Stimulated activated effector memory CD8-positive, alpha-beta T cell treated with anti-CD3 and anti-CD28 coated beads, Interleukin-12 subunit alpha, Interleukin-12 subunit beta, amount 100 ng/mL, for 72 hours (primary cell): ENCODE measurements at regions not wholly inside any gene's neighbourhood (a gene's known extent, or its start where the extent isn't known, plus 50 kb on each side); places are given as distances from the start of the nearest gene placed in this dataset.
"Not testable (repeated sequence)": the region's sequence is repeated elsewhere in the genome, so short reads cannot be mapped to it uniquely, and the experiment has no call there.

Experiments used
- ATAC-seq: fragments of 150-1000 bp; cut with Tn5 transposase; 2 replicates; pipeline ENCODE4 v1.10.0; 2021
- DNase-seq, 2 donors: peaks; one replicate each; pipeline ENCODE4 v3.0.0; 2021 to 2022; ENCODE audit warnings: low spot score in 2 of 2
- H3K27ac Mint-ChIP-seq: one replicate; pipeline ENCODE4 v1.8.0; 2022; ENCODE audit warnings: mild to moderate bottlenecking, mixed read lengths
- H3K36me3 Mint-ChIP-seq: one replicate; pipeline ENCODE4 v1.8.0; 2022; ENCODE audit warnings: mild to moderate bottlenecking, mixed read lengths
- H3K4me1 Mint-ChIP-seq: one replicate; pipeline ENCODE4 v1.8.0; 2022; ENCODE audit warnings: mixed read lengths
- H3K4me3 Mint-ChIP-seq: one replicate; pipeline ENCODE4 v1.8.0; 2022; ENCODE audit warnings: mild to moderate bottlenecking, mixed read lengths
- H3K9me3 Mint-ChIP-seq: one replicate; pipeline ENCODE4 v1.8.0; 2022; ENCODE audit warnings: mixed read lengths

DNA sequence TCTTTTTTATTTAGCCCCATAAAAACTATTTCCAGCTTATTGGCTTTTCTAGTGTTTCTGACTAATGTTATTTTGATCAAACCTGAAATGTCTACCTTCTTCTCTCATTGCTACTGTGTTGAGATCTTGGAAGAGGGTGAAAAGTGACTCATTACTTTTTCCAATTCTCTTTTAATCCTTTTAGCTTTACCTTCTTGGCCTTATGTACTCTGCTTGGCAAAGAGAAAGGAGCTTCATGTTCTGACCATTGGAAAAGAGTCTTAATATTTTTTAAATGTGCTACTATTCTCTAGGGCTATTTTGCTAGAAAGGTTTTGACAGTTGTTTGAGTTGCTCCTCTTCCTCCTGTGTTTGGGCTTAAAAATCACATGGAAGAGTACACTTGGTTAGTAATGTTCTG, 97.8 kb upstream of the CHODL start:
- DNase-seq (no peak), ATAC-seq (no peak)
- peaks cover 7% of the 10 kb centered on the region for H3K4me1 Mint-ChIP-seq
- no peak overlapping the region for H3K4me3 Mint-ChIP-seq
- H3K27ac Mint-ChIP-seq, result peak overlapping the region; percentile 19
- peaks cover 4% of the 10 kb centered on the region for H3K9me3 Mint-ChIP-seq
- no peaks in the 10 kb centered on the region for H3K36me3 Mint-ChIP-seq

DNA sequence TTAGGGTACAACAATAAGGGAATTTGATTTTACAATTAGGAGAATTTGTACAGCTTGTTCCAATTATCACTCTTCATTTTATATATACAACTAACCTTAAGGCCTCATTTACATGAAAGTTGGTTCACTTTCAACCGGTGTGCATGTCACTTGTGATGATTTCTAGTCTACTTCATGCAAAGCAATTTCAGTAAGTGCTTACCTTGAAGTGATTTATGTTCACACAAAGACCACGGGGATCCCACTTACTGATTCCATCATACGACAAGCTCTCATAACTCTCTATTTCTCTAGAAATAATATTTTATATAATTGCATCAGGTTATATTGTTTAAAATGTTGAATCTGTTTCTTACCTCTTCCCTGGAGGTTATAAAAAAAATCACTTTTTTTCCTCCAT, 100.3 kb upstream of the CHODL start:
- Mint-ChIP-seq H3K36me3 (no peaks in the 10 kb centered on the region), H3K27ac (no peak overlapping the region)
- ATAC-seq, result no peak

DNA sequence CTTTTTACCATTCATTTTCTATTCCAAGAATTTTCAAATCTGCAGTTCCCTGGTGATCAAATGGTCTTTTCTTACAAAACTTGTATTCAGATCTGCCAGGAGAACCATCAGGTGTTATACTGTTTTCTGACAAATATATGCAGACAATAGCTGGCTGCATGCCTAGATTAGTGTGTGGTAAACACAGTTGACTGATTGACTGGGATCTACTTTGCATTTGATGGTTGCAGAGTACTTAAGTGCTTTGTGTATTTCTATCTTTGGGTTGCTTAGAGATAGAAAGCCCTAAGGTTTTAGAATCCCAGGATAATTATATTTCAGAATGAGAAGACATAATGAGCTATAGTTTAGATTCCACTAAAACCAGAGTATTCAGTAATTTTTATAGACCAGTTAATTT, 102.0 kb upstream of the CHODL start:
- Mint-ChIP-seq H3K4me1 (no peaks in the 10 kb centered on the region), H3K4me3 (no peak overlapping the region), H3K27ac (no peak overlapping the region), H3K36me3 (no peaks in the 10 kb centered on the region), H3K9me3 (peaks cover 4% of the 10 kb centered on the region)
- DNase-seq (no peak), ATAC-seq (no peak)

More for the DNA sequence above, 100.3 kb upstream of the CHODL start:
- DNase-seq, result no peak
- Mint-ChIP-seq H3K4me3 (no peak overlapping the region), H3K9me3 (peaks cover 4% of the 10 kb centered on the region), H3K4me1 (no peaks in the 10 kb centered on the region)

DNA sequence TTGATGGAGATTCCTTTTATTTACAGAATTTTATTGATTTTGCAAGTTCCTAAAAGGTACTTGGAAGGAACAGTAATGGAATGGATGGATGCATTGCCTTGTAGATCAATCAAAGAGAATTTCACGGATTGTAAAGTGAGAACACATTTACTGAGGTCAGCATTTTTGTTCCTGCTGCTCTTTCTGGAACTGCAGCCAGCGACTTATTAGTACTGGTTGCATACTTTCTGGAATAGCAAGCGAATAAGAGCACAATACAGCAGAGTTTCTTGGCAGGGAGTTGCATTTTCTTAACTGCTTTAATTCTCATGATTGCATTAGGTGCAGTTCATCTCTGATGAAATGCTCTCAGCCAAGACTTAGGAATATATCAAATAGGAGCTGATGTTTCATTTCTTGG, 106.1 kb upstream of the CHODL start:
- DNase-seq (no peak), ATAC-seq (no peak)
- no peaks in the 10 kb centered on the region for H3K4me1 Mint-ChIP-seq
- H3K36me3 Mint-ChIP-seq, result no peaks in the 10 kb centered on the region
- no peaks in the 10 kb centered on the region for H3K9me3 Mint-ChIP-seq
- no peak overlapping the region for H3K27ac Mint-ChIP-seq
- H3K4me3 Mint-ChIP-seq, result no peak overlapping the region

DNA sequence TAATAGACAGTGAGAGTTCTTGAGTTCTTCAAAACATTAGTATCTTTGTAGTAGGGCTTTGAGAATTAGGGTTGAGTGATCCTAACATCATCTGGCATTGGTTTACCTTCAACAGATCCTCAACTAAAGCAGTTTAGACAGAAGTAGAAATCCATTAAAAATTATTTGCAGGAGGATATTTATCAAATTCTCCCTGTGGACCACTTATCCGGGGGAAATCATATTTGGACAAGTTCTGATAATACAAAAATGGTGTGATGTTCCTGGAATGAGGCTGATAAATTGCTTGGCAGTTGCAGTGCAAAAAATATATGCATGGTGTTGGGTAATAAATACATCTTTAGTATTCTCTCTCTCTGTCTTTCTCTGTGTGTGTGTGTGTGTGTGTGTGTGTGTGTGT, 115.1 kb upstream of the CHODL start:
- ATAC-seq, result no peak
- Mint-ChIP-seq H3K9me3 (no peaks in the 10 kb centered on the region), H3K27ac (no peak overlapping the region), H3K4me3 (no peak overlapping the region), H3K36me3 (no peaks in the 10 kb centered on the region), H3K4me1 (no peaks in the 10 kb centered on the region)
- DNase-seq, result no peak

DNA sequence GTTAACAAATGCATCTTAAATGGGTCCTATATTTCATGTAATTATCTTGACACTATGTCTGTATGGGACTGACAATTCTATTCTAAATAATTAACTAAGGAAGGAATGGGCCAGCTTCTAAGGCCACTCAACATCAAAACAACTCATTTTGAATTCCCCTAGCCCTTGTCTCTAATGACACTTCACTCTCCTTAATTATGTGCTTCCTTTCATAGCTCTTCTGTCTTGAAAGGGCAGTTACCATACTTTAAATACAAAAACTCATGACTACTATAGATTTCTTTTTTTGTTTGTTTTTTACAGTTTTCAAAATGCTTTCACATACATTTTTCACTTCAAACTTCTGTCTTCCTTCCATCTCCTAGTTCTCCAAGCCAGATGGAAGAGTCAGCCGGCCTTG, 126.1 kb upstream of the CHODL start:
- ATAC-seq (no peak), DNase-seq (no peak)
- peaks cover 2% of the 10 kb centered on the region for H3K9me3 Mint-ChIP-seq
- H3K4me3 Mint-ChIP-seq, result no peak overlapping the region
- no peak overlapping the region for H3K27ac Mint-ChIP-seq
- no peaks in the 10 kb centered on the region for H3K4me1 Mint-ChIP-seq
- no peaks in the 10 kb centered on the region for H3K36me3 Mint-ChIP-seq

DNA sequence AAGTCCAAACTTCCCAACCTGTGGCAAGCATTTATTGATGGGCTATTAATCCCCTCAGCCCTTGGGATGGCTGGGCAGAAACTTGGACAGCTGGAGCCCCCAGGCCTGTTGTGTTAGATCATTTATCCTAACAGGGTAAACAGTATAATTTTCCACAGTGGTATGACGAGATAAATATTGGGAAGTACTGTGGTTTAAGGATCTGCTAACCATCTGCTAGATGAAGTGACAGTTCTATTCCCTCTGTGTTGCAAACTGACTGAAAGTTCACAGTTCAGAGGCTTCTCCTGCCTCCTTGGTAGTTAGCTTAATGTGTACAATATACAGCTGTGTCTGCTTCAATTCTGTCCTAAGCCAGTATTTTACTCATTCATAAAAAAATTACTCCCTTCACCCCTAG, 127.5 kb upstream of the CHODL start:
- Mint-ChIP-seq H3K27ac (no peak overlapping the region), H3K36me3 (no peaks in the 10 kb centered on the region), H3K9me3 (peaks cover 2% of the 10 kb centered on the region), H3K4me3 (no peak overlapping the region), H3K4me1 (no peaks in the 10 kb centered on the region)
- ATAC-seq, result no peak
- DNase-seq, result no peak

DNA sequence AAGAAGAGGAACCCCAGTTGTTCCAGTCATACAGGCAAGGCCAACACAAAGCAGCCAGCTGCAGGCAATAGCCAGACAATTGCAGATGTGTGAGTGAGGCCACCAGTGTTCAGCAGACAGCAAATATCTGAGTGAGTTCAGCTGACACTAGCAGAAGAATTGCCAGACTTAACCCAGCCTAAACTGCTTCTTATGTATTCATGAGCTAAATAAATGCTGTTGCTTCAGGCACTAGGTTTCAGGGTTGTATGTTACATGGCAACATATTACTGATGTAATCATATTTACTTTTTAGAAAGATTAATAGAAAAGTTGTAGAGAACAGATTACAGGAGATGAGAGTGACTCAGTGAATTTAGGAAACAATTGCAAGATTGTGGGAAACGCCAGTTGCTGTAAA, 129.8 kb upstream of the CHODL start:
- H3K27ac Mint-ChIP-seq, result no peak overlapping the region
- no peaks in the 10 kb centered on the region for H3K36me3 Mint-ChIP-seq
- DNase-seq, result no peak

DNA sequence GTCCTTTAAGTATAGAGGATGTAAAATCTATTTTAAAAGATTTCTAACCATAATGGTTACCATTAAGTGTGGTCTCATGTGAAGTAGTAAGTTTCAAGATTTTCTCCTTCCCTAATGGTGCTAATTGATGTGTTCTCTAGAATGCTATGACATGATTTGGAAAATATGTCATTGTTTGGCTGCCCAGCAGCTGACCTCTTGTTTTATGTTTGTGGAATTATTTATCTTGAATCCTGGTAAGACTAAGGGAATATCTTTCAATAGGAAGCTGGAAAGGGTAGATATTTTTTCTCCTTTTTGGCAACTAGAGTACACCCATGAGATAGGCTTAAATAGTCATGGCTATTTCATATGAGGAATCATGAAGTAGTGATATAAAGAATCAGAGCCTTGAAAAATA, 139.8 kb upstream of the CHODL start:
- Mint-ChIP-seq H3K4me3 (no peak overlapping the region), H3K36me3 (no peaks in the 10 kb centered on the region), H3K4me1 (no peaks in the 10 kb centered on the region), H3K27ac (no peak overlapping the region), H3K9me3 (peaks cover 11% of the 10 kb centered on the region)
- ATAC-seq (no peak), DNase-seq (no peak)

More for the DNA sequence above, 129.8 kb upstream of the CHODL start:
- no peak for ATAC-seq
- no peaks in the 10 kb centered on the region for H3K9me3 Mint-ChIP-seq
- H3K4me1 Mint-ChIP-seq, result no peaks in the 10 kb centered on the region
- no peak overlapping the region for H3K4me3 Mint-ChIP-seq

DNA sequence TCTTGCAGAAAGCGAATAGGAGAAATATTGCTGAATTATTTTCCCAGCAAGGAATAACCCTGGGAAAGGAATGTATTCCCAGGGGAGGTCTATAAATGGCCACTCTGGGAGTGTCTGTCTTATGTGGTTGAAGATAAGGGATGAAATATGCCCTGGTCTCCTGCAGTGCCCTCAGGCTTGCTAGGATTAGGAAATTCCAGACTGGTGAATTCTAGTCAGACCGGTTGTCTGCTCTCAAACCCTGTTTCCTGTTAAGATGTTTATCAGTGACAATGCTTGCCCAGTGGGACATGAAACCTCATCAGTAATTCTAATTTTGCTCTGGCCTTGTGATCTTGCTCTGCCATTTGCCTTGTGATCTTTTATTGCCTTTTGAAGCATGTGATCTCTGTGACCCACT, 148.2 kb upstream of the CHODL start:
- not testable (repeated sequence) for DNase-seq, H3K27ac Mint-ChIP-seq, H3K36me3 Mint-ChIP-seq, ATAC-seq, H3K4me1 Mint-ChIP-seq, H3K4me3 Mint-ChIP-seq
- peaks cover 51% of the 10 kb centered on the region for H3K9me3 Mint-ChIP-seq

DNA sequence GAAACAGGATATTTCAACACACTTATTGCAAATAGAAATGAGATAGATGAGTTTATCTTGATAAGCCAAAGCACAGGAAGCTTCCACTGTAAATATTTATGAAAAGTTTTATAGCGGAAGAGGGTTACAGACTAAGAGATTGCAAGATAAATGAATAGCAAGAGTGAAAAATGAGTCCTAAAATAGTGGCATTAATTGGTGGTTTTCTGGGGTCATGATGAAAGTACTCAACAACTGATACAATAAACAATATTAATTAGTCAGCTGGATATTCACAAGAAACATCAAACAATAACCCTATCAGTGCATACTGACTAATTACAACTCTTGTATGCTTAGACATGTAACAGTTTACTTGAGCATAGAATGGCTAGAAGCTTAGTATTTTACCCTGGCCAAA, 154.8 kb upstream of the CHODL start:
- Mint-ChIP-seq H3K36me3 (no peaks in the 10 kb centered on the region), H3K27ac (no peak overlapping the region), H3K9me3 (peaks cover 34% of the 10 kb centered on the region), H3K4me1 (no peaks in the 10 kb centered on the region), H3K4me3 (no peak overlapping the region)
- no peak for ATAC-seq
- no peak for DNase-seq

DNA sequence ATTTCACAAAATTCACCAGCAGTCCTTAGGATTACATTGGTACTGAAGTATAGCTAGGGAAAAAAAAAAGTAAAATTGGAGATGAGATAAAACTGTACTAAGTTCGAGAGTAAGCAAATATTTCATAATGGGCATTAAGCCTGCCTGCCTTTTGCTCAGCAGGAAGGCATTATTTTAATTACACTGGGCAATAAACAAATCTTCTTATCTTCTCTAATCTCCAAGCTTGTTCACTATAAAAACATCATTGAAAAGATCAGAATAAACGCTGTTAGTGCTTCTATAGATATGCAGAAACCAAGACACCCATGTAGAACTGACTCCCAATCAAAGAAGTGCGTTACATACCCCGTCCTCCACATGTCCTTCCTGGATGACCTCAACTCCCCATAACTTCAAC, 174.2 kb upstream of the CHODL start:
- ATAC-seq (no peak), DNase-seq (no peak)
- H3K27ac Mint-ChIP-seq, result no peak overlapping the region
- no peak overlapping the region for H3K4me3 Mint-ChIP-seq
- no peaks in the 10 kb centered on the region for H3K9me3 Mint-ChIP-seq
- no peaks in the 10 kb centered on the region for H3K36me3 Mint-ChIP-seq
- no peaks in the 10 kb centered on the region for H3K4me1 Mint-ChIP-seq

DNA sequence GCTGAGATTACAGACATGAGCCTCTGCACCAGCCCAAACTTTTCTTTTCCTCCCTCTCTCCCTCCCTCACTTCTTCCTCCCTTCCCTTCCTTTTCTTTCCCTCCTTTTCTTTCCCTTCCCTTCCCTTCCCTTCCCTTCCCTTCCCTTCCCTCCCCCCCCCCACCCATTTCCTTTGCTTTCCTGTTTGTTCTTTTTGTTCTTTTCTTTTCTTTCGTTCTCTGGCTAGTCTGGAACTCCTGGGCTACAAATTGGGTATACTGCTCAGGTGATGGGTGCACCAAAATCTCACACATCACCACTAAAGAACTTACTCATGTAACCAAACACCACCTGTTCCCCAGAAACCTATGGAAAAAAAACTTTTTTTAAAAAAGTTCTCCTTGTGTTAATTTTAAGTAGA, 174.8 kb upstream of the CHODL start:
- Mint-ChIP-seq H3K4me3 (no peak overlapping the region), H3K27ac (no peak overlapping the region), H3K36me3 (no peaks in the 10 kb centered on the region), H3K9me3 (no peaks in the 10 kb centered on the region), H3K4me1 (no peaks in the 10 kb centered on the region)
- DNase-seq (no peak), ATAC-seq (no peak)

DNA sequence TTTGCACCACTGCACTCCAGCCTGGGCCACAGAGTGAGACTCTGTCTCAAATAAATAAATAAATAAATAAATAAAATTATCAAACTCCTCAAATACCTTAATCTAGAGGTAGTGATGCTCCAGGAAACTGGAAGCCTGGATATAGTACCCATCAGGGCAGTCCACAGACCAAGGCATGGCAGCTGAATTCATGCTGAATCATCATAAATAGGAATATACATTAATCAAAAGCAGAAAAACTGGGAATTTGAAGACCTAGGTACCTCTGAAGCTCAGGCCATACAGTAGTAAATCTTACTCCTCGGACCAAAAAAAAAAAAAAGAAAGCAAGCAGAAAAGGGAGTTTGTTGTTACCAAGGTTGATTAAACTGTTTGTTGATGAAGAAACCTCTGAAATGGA, 184.2 kb upstream of the CHODL start:
- Mint-ChIP-seq H3K4me3 (no peak overlapping the region), H3K27ac (no peak overlapping the region), H3K9me3 (no peaks in the 10 kb centered on the region), H3K36me3 (no peaks in the 10 kb centered on the region), H3K4me1 (peaks cover 6% of the 10 kb centered on the region)
- ATAC-seq, result no peak
- DNase-seq, result no peak

DNA sequence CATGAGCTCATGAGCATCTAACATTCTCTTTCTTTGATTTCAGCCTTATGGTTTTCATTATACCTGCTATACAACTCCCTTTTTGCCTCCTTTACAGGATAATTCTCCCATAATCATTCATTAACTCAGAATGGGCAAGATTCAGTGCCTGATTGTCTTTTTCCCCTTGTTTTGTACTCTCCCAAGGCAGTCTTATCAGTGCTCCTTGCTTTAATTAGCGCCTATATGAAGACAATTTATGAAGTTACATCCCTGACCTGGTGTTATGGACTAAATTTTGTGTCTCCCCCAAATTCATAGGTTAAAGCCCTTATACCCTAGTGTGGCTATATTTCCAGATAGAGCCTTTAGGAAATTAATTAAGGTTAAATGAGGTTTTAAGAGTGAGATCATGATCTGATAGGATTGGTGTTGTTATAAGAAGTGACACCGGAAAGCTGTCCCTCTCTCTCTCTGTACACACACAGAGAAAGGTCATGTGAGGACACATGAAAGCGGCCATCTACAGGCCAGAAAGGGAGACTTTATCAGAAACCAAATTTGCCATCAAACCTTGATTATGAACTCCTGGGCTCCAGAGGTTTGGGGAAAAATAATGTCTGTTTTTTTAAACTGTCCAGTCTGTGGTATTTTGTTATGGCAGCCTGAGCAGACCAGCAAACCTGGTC, 185.8 kb upstream of the CHODL start:
- Mint-ChIP-seq H3K4me1 (peaks cover 6% of the 10 kb centered on the region), H3K36me3 (no peaks in the 10 kb centered on the region), H3K27ac (no peak overlapping the region), H3K9me3 (no peaks in the 10 kb centered on the region), H3K4me3 (no peak overlapping the region)
- no peak for ATAC-seq
- DNase-seq, result no peak

DNA sequence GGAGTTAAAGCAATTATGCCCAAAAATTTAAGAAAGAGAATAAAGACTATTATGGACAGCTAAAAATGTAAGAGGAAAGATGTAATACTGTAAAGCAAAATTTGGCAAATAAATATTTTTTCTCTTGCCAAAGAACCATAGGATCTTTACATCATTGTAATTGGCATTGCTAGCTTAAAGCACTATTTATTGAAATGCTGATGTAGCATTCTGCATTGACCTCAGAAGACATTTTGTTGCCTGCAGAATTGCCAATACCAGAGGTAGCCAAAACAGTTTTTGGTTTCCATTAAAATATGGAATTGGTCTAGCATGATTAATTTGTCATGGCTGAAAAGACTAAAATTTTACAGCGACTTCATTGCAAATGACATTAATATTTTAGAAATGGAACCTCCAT, 191.5 kb upstream of the CHODL start:
- Mint-ChIP-seq H3K9me3 (no peaks in the 10 kb centered on the region), H3K36me3 (no peaks in the 10 kb centered on the region), H3K4me3 (no peak overlapping the region), H3K4me1 (no peaks in the 10 kb centered on the region), H3K27ac (no peak overlapping the region)
- ATAC-seq (no peak), DNase-seq (no peak)

DNA sequence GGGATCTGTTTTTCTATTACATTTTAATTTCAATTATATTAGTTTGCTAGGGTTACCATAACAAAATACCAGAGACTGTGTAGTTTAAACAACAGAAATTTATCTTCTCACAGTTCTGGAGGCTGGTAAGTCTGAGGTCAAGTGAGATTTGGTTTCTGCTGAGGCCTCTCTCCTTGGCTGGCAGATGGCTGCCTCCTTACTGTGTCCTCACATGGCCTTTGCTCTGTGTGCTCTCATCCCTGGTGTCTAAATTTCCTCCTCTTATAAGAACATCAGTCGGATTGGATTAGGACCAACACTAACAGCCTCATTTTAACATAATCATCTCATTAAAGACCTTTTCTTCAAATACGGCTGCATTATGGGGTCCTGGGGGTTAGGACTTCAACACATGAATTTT, 195.2 kb upstream of the CHODL start:
- ATAC-seq (no peak), DNase-seq (no peak)
- no peaks in the 10 kb centered on the region for H3K4me1 Mint-ChIP-seq
- no peaks in the 10 kb centered on the region for H3K9me3 Mint-ChIP-seq
- no peaks in the 10 kb centered on the region for H3K36me3 Mint-ChIP-seq
- H3K27ac Mint-ChIP-seq, result no peak overlapping the region
- no peak overlapping the region for H3K4me3 Mint-ChIP-seq
